SU-DHL-6 (cell line): ENCODE measurements at regions not wholly inside any gene's neighbourhood (a gene's known extent, or its start where the extent isn't known, plus 50 kb on each side); places are given as distances from the start of the nearest gene placed in this dataset.

Source experiments
- H2AFZ ChIP-seq: fragments of 200-600 bp; sonication (generic); 2 replicates; pipeline ENCODE4 v1.6.1; 2014; ENCODE audit warnings: low read depth, mild to moderate bottlenecking, moderate library complexity, mixed read lengths, antibody characterized with exemption, low read length; ENCODE audit not compliant: severe bottlenecking
- H3F3A ChIP-seq: fragments of 200-600 bp; shearing (Covaris generic); 2 replicates; pipeline ENCODE4 v1.6.0; 2016; ENCODE audit warnings: antibody characterized with exemption, mild to moderate bottlenecking; ENCODE audit not compliant: insufficient read depth
- H3K27ac ChIP-seq: fragments of 200-600 bp; sonication (generic); 2 replicates; pipeline ENCODE4 v1.5.1; 2016; ENCODE audit warnings: low read depth, mild to moderate bottlenecking, low read length, moderate library complexity, mixed read lengths
- H3K27me3 ChIP-seq: fragments of 200-600 bp; sonication (generic), shearing (Covaris generic); 2 replicates; pipeline ENCODE4 v1.6.0; 2014; ENCODE audit warnings: mild to moderate bottlenecking, low read length
- H3K36me3 ChIP-seq: fragments of 200-600 bp; sonication (generic); 2 replicates; pipeline ENCODE4 v1.6.1; 2014; ENCODE audit warnings: mild to moderate bottlenecking, low read length, mixed read lengths
- H3K4me2 ChIP-seq: fragments of 300-600, 200-600 bp; shearing (Covaris generic), sonication (generic); 2 replicates; pipeline ENCODE4 v1.6.0; 2014; ENCODE audit warnings: low read length, low read depth, mild to moderate bottlenecking; ENCODE audit not compliant: poor library complexity, severe bottlenecking
- H3K4me3 ChIP-seq: fragments of 200-600 bp; sonication (generic); 2 replicates; pipeline ENCODE4 v1.5.1; 2014; ENCODE audit warnings: antibody characterized with exemption, low read length, mild to moderate bottlenecking, mixed read lengths; ENCODE audit not compliant: insufficient read depth, poor library complexity, severe bottlenecking
- H3K79me2 ChIP-seq: fragments of 200-600 bp; sonication (generic); 2 replicates; pipeline ENCODE4 v1.6.1; 2014; ENCODE audit warnings: mild to moderate bottlenecking, low read length, moderate library complexity; ENCODE audit not compliant: insufficient read depth
- H3K9ac ChIP-seq: fragments of 200-600 bp; sonication (generic); 2 replicates; pipeline ENCODE4 v1.7.0; 2014; ENCODE audit warnings: mild to moderate bottlenecking, low read length
- H3K9me2 ChIP-seq: fragments of 200-600 bp; sonication (generic); replicated peaks from 2 replicates; pipeline ENCODE4 v1.6.1; 2014; ENCODE audit warnings: low read length; ENCODE audit not compliant: insufficient read depth
- H3K9me3 ChIP-seq: fragments of 200-600 bp; sonication (generic); 2 replicates; pipeline ENCODE4 v1.6.1; 2014; ENCODE audit warnings: low read length, mixed read lengths; ENCODE audit not compliant: insufficient read depth
- H4K20me1 ChIP-seq: fragments of 200-600 bp; sonication (generic); 2 replicates; pipeline ENCODE4 v1.6.1; 2014; ENCODE audit warnings: low read depth, mild to moderate bottlenecking, antibody characterized with exemption, low read length, moderate library complexity, mixed read lengths
- EZH2phosphoT487 ChIP-seq: fragments of 200-600 bp; sonication (generic), shearing (Covaris generic); conservative IDR thresholded peaks from 2 replicates; pipeline ENCODE4 v1.6.1; 2018; ENCODE audit warnings: mild to moderate bottlenecking, antibody characterized with exemption, low read length, moderate library complexity, mixed read lengths
- TF ChIP-seq, protein P1 (sequence below): fragments of 200-600 bp; sonication (generic); IDR thresholded peaks from one replicate; pipeline ENCODE4 v1.5.1; 2017; ENCODE audit warnings: antibody characterized with exemption, mild to moderate bottlenecking, low read length, moderate library complexity; ENCODE audit not compliant: insufficient read depth, poor library complexity, severe bottlenecking

DNA sequence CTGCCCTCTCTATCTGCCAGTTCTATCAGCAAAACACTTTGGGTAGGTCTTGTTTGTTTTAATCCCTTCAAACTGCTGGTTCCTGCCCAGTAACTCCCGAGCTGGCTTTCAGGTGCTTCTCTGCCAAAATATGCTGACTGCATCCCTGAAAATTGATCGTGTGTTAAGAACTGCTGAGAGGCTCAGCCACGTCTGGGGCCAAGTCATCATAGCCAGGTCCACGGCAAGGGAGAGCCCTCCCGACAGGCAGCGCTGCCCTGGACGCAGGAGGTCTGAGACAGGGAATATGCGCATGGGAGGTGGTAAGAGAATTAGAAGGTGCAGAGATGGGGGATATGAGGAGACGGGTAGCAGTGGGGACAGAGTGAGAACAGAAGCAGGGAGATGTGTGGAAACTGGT is 179.7 kb upstream of the TOPAZ1 start:
- no peaks in the 10 kb centered on the region for H3K9me2 ChIP-seq
- H3F3A ChIP-seq, result no peaks in the 10 kb centered on the region
- H4K20me1 ChIP-seq, result no peaks in the 10 kb centered on the region; the same call in 1 of the 2 replicates
- no peaks in the 10 kb centered on the region for H3K9me3 ChIP-seq
- H3K36me3 ChIP-seq, result no peaks in the 10 kb centered on the region
- no peak overlapping the region for H3K9ac ChIP-seq
- peaks cover 11% of the 10 kb centered on the region; the same call in 1 of the 2 replicates for H3K79me2 ChIP-seq
- H3K27me3 ChIP-seq, result no peaks in the 10 kb centered on the region
- H3K27ac ChIP-seq, result no peak overlapping the region
- H2AFZ ChIP-seq, result no peak overlapping the region
- TF ChIP-seq EZH2phosphoT487, result no peak
- TF ChIP-seq, protein P1, sequence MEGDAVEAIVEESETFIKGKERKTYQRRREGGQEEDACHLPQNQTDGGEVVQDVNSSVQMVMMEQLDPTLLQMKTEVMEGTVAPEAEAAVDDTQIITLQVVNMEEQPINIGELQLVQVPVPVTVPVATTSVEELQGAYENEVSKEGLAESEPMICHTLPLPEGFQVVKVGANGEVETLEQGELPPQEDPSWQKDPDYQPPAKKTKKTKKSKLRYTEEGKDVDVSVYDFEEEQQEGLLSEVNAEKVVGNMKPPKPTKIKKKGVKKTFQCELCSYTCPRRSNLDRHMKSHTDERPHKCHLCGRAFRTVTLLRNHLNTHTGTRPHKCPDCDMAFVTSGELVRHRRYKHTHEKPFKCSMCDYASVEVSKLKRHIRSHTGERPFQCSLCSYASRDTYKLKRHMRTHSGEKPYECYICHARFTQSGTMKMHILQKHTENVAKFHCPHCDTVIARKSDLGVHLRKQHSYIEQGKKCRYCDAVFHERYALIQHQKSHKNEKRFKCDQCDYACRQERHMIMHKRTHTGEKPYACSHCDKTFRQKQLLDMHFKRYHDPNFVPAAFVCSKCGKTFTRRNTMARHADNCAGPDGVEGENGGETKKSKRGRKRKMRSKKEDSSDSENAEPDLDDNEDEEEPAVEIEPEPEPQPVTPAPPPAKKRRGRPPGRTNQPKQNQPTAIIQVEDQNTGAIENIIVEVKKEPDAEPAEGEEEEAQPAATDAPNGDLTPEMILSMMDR, result no peak
- no peak overlapping the region for H3K4me2 ChIP-seq
- H3K4me3 ChIP-seq, result no peak overlapping the region

- H3K27me3 ChIP-seq, result no peaks in the 10 kb centered on the region
- H3K27ac ChIP-seq, result no peak overlapping the region
- no peaks in the 10 kb centered on the region for H3F3A ChIP-seq
- no peaks in the 10 kb centered on the region for H3K36me3 ChIP-seq
- no peak overlapping the region for H3K4me3 ChIP-seq
- 0 out of 2 replicates have a peak, but pooled peaks cover 6% of the 10 kb centered on the region for H3K79me2 ChIP-seq
- no peak overlapping the region for H2AFZ ChIP-seq
- H3K9ac ChIP-seq, result no peak overlapping the region
- H4K20me1 ChIP-seq, result no peaks in the 10 kb centered on the region; the same call in 1 of the 2 replicates
- TF ChIP-seq EZH2phosphoT487, result no peak
- TF ChIP-seq, protein P1, result no peak
- H3K4me2 ChIP-seq, result no peak overlapping the region
- no peaks in the 10 kb centered on the region for H3K9me3 ChIP-seq
- H3K9me2 ChIP-seq, result no peaks in the 10 kb centered on the region
Observed at GRCh38 chr3:44065311-44066094, 176.2 kb upstream of the TOPAZ1 start.

DNA sequence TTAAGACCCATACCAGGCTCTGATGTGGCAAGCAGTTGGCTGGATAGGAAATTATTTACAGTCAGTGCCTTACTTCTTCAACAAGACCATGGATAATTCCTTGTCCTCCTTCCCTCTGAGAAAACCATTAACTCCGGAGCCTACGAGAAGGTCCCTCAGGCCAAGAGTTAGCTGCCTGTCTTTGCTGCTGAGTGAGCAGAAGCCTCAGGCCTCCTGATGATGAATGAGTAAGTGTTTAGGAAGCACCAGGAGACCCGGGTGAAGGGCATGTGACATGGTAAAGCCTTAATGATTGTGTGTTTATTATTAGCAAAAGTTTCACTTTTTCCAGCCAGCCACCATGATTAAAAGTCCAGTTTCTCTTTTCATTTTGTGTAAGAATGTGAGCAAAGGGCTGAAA is 174.9 kb upstream of the TOPAZ1 start:
- no peaks in the 10 kb centered on the region; the same call in 1 of the 2 replicates for H4K20me1 ChIP-seq
- H3K27ac ChIP-seq, result no peak overlapping the region
- no peaks in the 10 kb centered on the region for H3K27me3 ChIP-seq

More for the DNA sequence above, 174.9 kb upstream of the TOPAZ1 start:
- H3K9me2 ChIP-seq, result no peaks in the 10 kb centered on the region
- no peak for TF ChIP-seq EZH2phosphoT487
- TF ChIP-seq, protein P1, result no peak
- H3K4me3 ChIP-seq, result no peak overlapping the region
- H3K36me3 ChIP-seq, result no peaks in the 10 kb centered on the region
- H3K79me2 ChIP-seq, result peaks cover 3% of the 10 kb centered on the region; the same call in 1 of the 2 replicates
- H3K9ac ChIP-seq, result no peak overlapping the region
- no peak overlapping the region for H2AFZ ChIP-seq
- no peaks in the 10 kb centered on the region for H3F3A ChIP-seq
- no peaks in the 10 kb centered on the region for H3K9me3 ChIP-seq
- H3K4me2 ChIP-seq, result no peak overlapping the region
